IPS-18c (cell line): ENCODE measurements at regions not wholly inside any gene's neighbourhood (a gene's known extent, or its start where the extent isn't known, plus 50 kb on each side); places are given as distances from the start of the nearest gene placed in this dataset.
"Not testable (repeated sequence)": the region's sequence is repeated elsewhere in the genome, so short reads cannot be mapped to it uniquely, and the experiment has no call there.

ENCODE experiments used
- H3K4me3 ChIP-seq: 2 replicates; pipeline ENCODE4 v1.7.0; 2013; ENCODE audit warnings: low read depth, mild to moderate bottlenecking, low read length, moderate library complexity; ENCODE audit not compliant: insufficient read depth
- H3K9me3 ChIP-seq: one replicate; pipeline ENCODE4 v1.6.1; 2013; ENCODE audit warnings: mild to moderate bottlenecking, low read length, moderate library complexity; ENCODE audit not compliant: control insufficient read depth, insufficient read depth

- H3K4me3 ChIP-seq = not testable (repeated sequence)
These were observed 277.2 kb upstream of the PLGLB2 start for GRCh38 chr2:87470381-87471380.

GRCh38 chr2:87471478-87471877 is 276.4 kb upstream of the PLGLB2 start:
- H3K9me3 ChIP-seq, H3K4me3 ChIP-seq: not testable (repeated sequence)

More at GRCh38 chr2:87470381-87471380, 277.2 kb upstream of the PLGLB2 start:
- H3K9me3 ChIP-seq = not testable (repeated sequence)

DNA sequence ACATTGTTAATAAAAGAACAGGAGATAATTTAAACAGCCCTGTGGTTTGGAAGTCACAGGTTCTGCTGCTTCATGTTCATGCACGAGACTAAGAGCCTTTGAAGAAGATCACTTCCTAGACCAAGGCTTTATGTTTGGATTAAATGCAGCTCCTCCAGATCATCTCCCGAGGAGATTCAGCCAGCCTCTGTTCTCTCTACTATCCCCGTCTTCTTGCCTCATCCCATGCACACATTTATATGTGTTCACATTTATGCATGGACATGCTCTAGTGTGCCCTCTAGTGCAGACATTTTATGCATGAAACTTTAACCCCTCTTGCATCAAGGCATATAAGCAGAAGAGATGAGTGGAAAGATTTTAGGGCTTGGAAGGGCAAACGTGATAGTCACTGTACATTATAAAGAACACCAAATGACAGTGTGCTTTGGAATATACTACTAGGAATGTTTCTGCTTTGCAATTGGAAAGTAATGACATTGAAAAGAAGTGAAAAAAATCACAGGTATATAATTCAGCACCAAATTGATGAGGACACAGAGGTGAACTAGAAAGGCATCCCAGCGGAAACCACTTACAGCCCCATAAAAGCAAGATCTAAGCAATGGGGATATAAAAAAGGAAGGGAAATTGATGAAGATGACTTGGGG is 271.5 kb upstream of the PLGLB2 start:
- not testable (repeated sequence) for H3K4me3 ChIP-seq, H3K9me3 ChIP-seq

DNA sequence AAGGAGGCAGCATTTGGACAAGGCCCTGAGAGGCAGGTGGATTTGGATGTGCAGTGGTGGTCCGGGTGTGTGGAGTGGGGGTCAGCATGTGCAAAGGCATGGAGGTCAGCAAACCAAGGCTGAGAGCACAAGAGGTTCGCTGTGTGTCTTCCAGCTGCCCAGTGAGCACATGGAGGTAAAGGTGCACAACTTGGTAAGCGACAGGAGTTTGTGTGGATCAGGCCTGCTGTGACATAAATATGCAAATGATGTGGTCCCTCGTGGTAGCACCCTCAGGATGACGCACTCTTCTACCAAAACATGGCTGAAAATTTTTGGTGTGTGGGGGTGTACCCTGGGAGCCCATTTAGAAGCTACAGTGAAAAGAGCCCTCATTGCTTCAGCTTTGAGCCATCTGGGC is 271.0 kb upstream of the PLGLB2 start:
- H3K4me3 ChIP-seq, H3K9me3 ChIP-seq: not testable (repeated sequence)

GRCh38 chr2:87477669-87478428 is 270.0 kb upstream of the PLGLB2 start:
- H3K9me3 ChIP-seq, H3K4me3 ChIP-seq: not testable (repeated sequence)

GRCh38 chr2:87478911-87479310 is 269.0 kb upstream of the PLGLB2 start:
- not testable (repeated sequence) for H3K4me3 ChIP-seq

DNA sequence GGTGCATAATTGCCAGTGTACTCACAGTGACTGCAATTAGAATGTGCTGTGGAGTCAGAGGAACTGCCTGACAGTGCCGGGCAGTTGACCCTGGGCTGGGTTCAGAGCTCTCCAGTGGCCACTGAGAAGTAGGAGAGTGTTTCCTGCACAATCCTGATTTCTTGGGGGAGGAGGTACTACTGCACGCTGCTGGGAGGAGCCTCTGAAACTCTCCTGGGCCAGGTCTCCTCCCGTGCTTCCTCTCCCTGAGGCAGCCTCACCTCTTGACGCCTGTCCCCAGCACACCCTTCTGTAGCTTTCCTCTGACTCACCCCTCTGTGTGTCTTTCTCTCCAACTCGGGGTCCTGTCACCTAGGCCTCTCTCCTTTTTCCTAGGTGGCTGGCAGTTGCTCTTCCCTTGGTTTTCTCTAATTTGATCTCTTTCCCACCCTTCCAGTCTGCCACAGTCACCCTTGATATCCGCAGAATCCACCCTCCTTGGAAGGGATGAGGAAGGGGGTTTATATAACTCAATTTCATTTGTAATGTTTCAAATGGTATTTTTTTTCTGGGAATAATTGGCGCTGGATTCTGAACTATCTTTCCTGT is 264.7 kb upstream of the PLGLB2 start:
- not testable (repeated sequence) for H3K4me3 ChIP-seq, H3K9me3 ChIP-seq

More at GRCh38 chr2:87478911-87479310, 269.0 kb upstream of the PLGLB2 start:
- H3K9me3 ChIP-seq = not testable (repeated sequence)

DNA sequence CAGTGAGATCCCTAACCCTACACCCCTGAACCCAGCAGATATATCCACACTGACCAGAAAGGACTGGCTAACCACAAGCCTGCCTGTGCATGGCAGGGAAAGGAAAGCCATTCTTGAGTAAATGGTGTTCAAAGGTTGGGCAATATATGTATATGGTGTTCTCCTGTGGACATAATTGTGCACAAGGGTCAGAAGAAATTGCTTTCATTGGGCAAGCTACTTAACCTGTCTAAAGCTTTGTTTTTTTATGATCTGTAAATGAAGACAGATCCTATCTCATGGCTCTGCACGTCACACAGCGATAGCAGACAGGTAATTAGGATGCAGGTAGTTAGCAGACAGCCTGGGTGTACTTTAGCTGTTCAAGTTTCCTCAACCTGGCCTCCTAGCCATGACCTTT is 263.5 kb upstream of the PLGLB2 start:
- not testable (repeated sequence) for H3K9me3 ChIP-seq, H3K4me3 ChIP-seq

DNA sequence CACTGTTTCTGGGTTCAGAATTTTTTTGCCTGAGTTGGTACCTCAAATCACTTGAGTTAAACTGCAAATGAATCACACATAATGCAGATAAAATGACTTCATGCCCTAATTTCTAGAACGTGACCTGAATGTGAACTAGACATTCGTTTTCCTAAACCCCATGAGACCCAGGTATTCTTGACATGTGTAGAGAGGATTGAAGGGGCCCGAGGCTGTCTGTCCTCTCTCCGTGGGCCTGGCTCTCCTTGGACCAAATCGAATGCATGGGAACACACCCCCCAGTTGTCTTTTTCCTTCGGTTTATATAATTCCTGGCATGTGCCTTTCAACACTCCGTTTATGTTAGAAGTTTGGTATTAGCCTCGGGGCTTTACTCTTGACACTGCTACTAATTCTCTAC is 262.4 kb upstream of the PLGLB2 start:
- H3K9me3 ChIP-seq, H3K4me3 ChIP-seq: not testable (repeated sequence)

DNA sequence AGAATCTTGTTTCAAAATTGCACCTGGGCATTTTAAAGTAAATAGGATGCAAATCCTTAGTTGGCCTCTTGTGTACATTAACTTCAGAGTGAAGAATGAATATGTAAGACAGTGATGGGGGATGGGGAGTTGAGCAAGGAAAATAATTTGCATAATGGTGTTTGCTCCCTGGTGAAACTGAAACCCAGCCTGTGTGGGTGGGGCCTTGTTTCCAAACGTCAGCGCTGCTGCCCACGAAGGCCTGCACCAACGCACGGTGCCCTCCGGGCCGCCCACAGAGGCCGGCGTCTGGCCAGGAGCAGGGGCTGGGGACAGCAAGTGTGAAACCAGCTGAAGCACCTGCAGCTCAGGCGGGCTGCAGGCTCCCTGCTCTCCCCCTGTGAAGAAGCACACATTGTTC is 262.0 kb upstream of the PLGLB2 start:
- H3K4me3 ChIP-seq, H3K9me3 ChIP-seq: not testable (repeated sequence)

GRCh38 chr2:87486413-87486812 is 261.5 kb upstream of the PLGLB2 start:
- not testable (repeated sequence) for H3K4me3 ChIP-seq, H3K9me3 ChIP-seq

DNA sequence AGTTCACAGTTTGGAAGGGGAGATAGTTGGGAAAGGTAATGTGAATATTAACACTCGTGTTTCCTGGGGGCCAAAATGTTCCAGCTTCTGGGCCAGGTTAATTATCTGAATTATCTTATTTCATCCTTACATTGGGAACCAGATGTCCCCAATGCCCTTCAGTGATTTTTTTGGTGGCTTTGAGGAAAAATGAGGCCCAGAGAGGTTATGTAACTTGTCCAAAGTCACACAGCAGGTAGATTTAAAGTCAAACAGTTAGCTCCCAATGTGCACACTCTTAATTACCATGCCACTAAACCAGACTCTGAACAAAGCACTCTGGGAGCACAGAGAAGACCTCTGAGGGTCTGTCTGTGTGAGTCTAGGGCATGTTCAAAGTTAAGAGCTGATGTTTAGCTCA is 259.9 kb upstream of the PLGLB2 start:
- not testable (repeated sequence) for H3K4me3 ChIP-seq, H3K9me3 ChIP-seq

DNA sequence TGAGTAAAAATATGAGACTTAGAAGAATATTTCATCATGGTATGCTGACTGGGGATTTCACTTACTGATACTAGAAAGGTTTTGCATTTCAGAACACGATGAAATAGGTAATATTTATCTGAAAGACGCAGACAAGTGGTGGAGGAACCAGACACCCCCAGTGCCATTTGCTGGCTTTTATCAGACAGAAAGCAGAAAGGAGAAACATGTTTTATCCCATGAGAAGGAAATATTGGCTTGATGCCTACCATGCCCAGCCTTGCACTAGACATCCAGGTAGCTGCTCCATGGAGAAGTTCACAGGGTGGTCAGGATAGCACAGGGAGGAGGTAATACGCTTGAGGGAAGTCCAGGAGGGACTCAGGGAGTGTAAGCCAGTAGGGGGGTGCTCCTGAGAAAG is 258.9 kb upstream of the PLGLB2 start:
- H3K4me3 ChIP-seq, H3K9me3 ChIP-seq: not testable (repeated sequence)

DNA sequence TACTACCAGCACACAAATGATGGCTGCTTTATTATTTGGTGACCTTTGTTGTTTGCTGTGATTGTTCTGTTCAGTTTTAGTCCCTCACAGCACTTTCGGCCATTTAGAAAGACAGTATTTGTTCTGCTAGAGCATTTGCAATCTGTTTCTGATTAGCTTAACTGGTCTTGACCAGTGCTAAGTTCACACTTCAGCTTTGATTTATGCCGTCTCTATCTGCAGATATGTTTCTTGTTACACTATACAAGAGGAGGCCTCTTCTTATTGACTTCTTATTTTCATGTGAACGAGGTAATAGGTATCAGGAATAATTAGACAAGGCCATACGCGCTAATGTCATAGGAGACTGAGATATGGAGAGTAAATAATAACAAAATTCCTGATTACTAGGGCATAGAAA is 253.0 kb upstream of the PLGLB2 start:
- H3K9me3 ChIP-seq = not testable (repeated sequence)

GRCh38 chr2:87495455-87495854 is 252.4 kb upstream of the PLGLB2 start:
- H3K9me3 ChIP-seq, H3K4me3 ChIP-seq: not testable (repeated sequence)

More for the DNA sequence above, 253.0 kb upstream of the PLGLB2 start:
- H3K4me3 ChIP-seq = not testable (repeated sequence)

DNA sequence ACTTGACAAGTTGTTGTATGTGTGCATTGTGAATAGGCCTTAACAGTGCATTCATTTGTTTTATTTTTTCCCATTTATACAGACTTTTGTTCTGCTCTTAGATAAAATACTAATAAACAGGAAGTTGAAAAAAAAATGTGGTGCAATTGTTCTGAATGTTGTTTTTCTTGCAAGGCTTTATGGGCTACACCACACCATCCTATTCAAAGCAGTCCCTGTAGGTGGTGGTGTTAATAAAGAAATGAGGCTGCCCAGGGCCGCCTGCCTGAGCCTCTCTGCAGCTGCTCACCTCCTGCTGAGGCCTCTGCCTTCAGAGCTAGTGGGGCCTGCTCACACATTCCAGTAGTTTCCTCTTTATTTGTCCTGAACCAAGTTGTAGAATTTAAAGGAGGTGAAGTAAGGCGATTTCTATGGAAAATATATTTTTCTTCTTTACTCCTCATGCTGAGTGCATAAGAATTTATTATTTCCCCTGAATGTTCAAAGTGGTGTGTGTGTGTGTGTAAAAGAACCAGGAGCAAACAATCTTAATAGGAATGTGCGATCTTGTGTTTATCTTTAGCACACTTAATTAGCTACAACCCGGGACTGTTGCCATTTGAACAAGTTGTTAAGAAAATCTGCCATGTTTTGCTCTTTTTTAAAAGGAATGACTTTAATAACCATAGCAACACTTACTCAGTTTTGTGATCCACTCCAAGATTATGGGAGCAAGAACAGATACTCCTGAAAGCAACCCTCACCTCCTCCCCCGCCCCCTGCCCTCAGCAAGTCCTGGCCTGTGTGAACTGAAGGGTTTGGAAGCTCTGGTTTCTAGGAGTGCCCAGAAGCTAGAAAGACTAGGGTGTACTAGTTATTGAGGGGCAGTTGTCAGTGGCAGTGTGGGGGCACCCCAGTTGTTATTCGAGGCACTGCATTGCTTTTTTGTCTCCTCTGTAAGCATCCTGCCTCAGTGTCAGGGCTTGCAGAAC is 251.6 kb upstream of the PLGLB2 start:
- not testable (repeated sequence) for H3K4me3 ChIP-seq, H3K9me3 ChIP-seq
